Psoas muscle (tissue), 7 donors: ENCODE measurements at regions not wholly inside any gene's neighbourhood (a gene's known extent, or its start where the extent isn't known, plus 50 kb on each side); places are given as distances from the start of the nearest gene placed in this dataset.
"Not testable (repeated sequence)": the region's sequence is repeated elsewhere in the genome, so short reads cannot be mapped to it uniquely, and the experiment has no call there.

Experiments
- ATAC-seq, 4 donors: fragments of 200-7000 bp; cut with Tn5 transposase; one replicate each; pipeline ENCODE4 v1.9.1; 2020; ENCODE audit warnings: moderate library complexity in 3 of 4, mild to moderate bottlenecking in 2 of 4
- DNase-seq, 2 donors: peaks; one replicate each; pipeline ENCODE4 v3.0.0-alpha.2; 2020
- H3K27ac ChIP-seq: fragments of 200-600 bp; one replicate; pipeline ENCODE4 v1.8.0; 2022
- H3K27me3 ChIP-seq, 3 donors: fragments of 200-600 bp in 1 of 3; one replicate each; pipeline versions ENCODE4 v1.6.1 to v1.8.0; 2013 to 2022; ENCODE audit warnings: low read length in 2 of 3, mild to moderate bottlenecking in 2 of 3, moderate library complexity in 1 of 3; ENCODE audit not compliant: insufficient read depth in 3 of 3
- H3K36me3 ChIP-seq, 2 donors: fragments of 200-600 bp in 1 of 2; one replicate each; pipeline versions ENCODE4 v1.6.1 to v1.8.0; 2013 to 2022; ENCODE audit warnings: low read depth in 1 of 2, mild to moderate bottlenecking in 1 of 2, moderate library complexity in 1 of 2; ENCODE audit not compliant: insufficient read depth in 1 of 2
- H3K4me1 ChIP-seq: fragments of 200-600 bp; one replicate; pipeline ENCODE4 v1.8.0; 2022
- H3K4me3 ChIP-seq: fragments of 200-600 bp; one replicate; pipeline ENCODE4 v1.8.0; 2022; ENCODE audit warnings: mild to moderate bottlenecking
- H3K9me3 ChIP-seq: fragments of 200-600 bp; one replicate; pipeline ENCODE4 v1.8.0; 2022
- CTCF ChIP-seq: fragments of 200-600 bp; IDR thresholded peaks from one replicate; pipeline ENCODE4 v1.8.0; 2022; ENCODE audit warnings: antibody characterized with exemption
- WGBS, 3 donors: extraction: QIAGEN DNeasy Blood & Tissue Kit; methylation state at CpG; one replicate each; pipeline versions ENCODE4 v1.1.6 to v1.1.7; 2013; 5-methylcytosine and 5-hydroxymethylcytosine counted together
- intact Hi-C, 2 donors: fragments of 100-400 bp; cut with DNase I; formaldehyde crosslinking; loops; one replicate each; pipeline versions ENCODE4 v1.11.0 to v1.14.2; 2022
- donor health status: healthy with polysubstance abuse.
- donor health status: DM: no; HTN: no; CAD: no; lungs with moderate emphysema.
- donor health status: Bipolar disorder and iron deficiency.
- donor health status: healthy.
- donor health status: DM: yes; HTN: yes; CAD: no.
- donor health status: DM: no; HTN: no; CAD: no.
- donor health status: DM: yes; HTN: yes; CAD: no.

- Histone ChIP-seq H3K36me3 (no peaks in the 10 kb centered on the region), H3K27ac (no peak overlapping the region), H3K4me3 (no peak overlapping the region), H3K4me1 (no peaks in the 10 kb centered on the region), H3K9me3 (no peaks in the 10 kb centered on the region), H3K27me3 (no peaks in the 10 kb centered on the region)
- DNase-seq: no peak
- intact Hi-C loops: no loop called here
- ATAC-seq: no peak
- TF ChIP-seq CTCF: no peak
- 63 to 86% (median 73%) methylated on average over 1 of the region's 1 CpG for WGBS, 3 donors
Observed at GRCh38 chr6:6453186-6453585, 132.7 kb upstream of the F13A1 start.

- H3K4me1 ChIP-seq: no peaks in the 10 kb centered on the region
- no peaks in the 10 kb centered on the region for H3K27me3 ChIP-seq
- TF ChIP-seq CTCF: no peak
- intact Hi-C loops: no loop called here
- H3K27ac ChIP-seq: no peak overlapping the region
- WGBS, 3 donors: 64 to 78% (median 69%) methylated on average over 2 of the region's 2 CpGs
- no peaks in the 10 kb centered on the region for H3K9me3 ChIP-seq
- H3K4me3 ChIP-seq: no peak overlapping the region
- DNase-seq (peak in 1 of 2 donors; percentile 26), ATAC-seq (no peak)
- H3K36me3 ChIP-seq: no peaks in the 10 kb centered on the region
Observed at GRCh38 chr6:6455272-6455671, 133.2 kb upstream of the LY86 start.

GRCh38 chr6:6458172-6458571, 130.3 kb upstream of the LY86 start:
- Histone ChIP-seq H3K27me3 (no peaks in the 10 kb centered on the region), H3K27ac (no peak overlapping the region), H3K9me3 (no peaks in the 10 kb centered on the region), H3K4me3 (no peak overlapping the region), H3K36me3 (no peaks in the 10 kb centered on the region), H3K4me1 (no peaks in the 10 kb centered on the region)
- no peak for TF ChIP-seq CTCF
- no peak for DNase-seq
- ATAC-seq: no peak
- WGBS, 3 donors: 77 to 80% (median 79%) methylated on average over 2 of the region's 2 CpGs
- intact Hi-C loops: no loop called here

GRCh38 chr6:6459963-6460362, 128.6 kb upstream of the LY86 start:
- ATAC-seq, H3K27me3 ChIP-seq, H3K36me3 ChIP-seq, intact Hi-C loops, H3K27ac ChIP-seq, H3K4me3 ChIP-seq, H3K9me3 ChIP-seq, H3K4me1 ChIP-seq, DNase-seq: not testable (repeated sequence)
- 83 to 84% (median 84%) methylated on average over 4 of the region's 4 CpGs for WGBS, 3 donors

- no peak for ATAC-seq
- DNase-seq: no peak
- intact Hi-C loops: no loop called here
- no peak for TF ChIP-seq CTCF
- H3K4me3 ChIP-seq: no peak overlapping the region
- no peaks in the 10 kb centered on the region for H3K27me3 ChIP-seq
- H3K27ac ChIP-seq: no peak overlapping the region
- WGBS, 3 donors: 80 to 91% (median 84%) methylated on average over 2 of the region's 2 CpGs
- H3K36me3 ChIP-seq: no peaks in the 10 kb centered on the region
- H3K9me3 ChIP-seq: no peaks in the 10 kb centered on the region
- no peaks in the 10 kb centered on the region for H3K4me1 ChIP-seq
Observed at GRCh38 chr6:6460416-6460815, 128.1 kb upstream of the LY86 start.
